Skin of body (tissue), 1 donor: ENCODE measurements at regions not wholly inside any gene's neighbourhood (a gene's known extent, or its start where the extent isn't known, plus 50 kb on each side); places are given as distances from the start of the nearest gene placed in this dataset.
"Not testable (repeated sequence)": the region's sequence is repeated elsewhere in the genome, so short reads cannot be mapped to it uniquely, and the experiment has no call there.

Source experiments
- DNase-seq: peaks from one replicate; lab custom pipeline; 2025; lab: John Stamatoyannopoulos, UW

- DNase-seq = no peak
Measured at GRCh38 chr1:96409087-96409486, 312.5 kb upstream of the PTBP2 start.

GRCh38 chr1:96409689-96410088 is 311.9 kb upstream of the PTBP2 start:
- no peak for DNase-seq

- DNase-seq = no peak
Measured at GRCh38 chr1:96411006-96411405, 310.6 kb upstream of the PTBP2 start.

- DNase-seq = no peak
Measured at GRCh38 chr1:96414598-96414997, 307.0 kb upstream of the PTBP2 start.

- DNase-seq = peak; percentile 59
Measured at GRCh38 chr1:96416111-96416595, 305.4 kb upstream of the PTBP2 start.

GRCh38 chr1:96416701-96417444 is 304.7 kb upstream of the PTBP2 start:
- DNase-seq = peak; percentile 5

- DNase-seq = no peak
Measured at GRCh38 chr1:96418969-96419368, 302.6 kb upstream of the PTBP2 start.

GRCh38 chr1:96424877-96425276 is 296.7 kb upstream of the PTBP2 start:
- no peak for DNase-seq

- DNase-seq = no peak
Measured at GRCh38 chr1:96425382-96426129, 296.0 kb upstream of the PTBP2 start.

- DNase-seq = no peak
Measured at GRCh38 chr1:96427616-96428015, 294.0 kb upstream of the PTBP2 start.

- no peak for DNase-seq
Measured at GRCh38 chr1:96445302-96445701, 276.3 kb upstream of the PTBP2 start.

- DNase-seq = peak; percentile 89
Measured at GRCh38 chr1:96464066-96464465, 257.5 kb upstream of the PTBP2 start.

- peak; percentile 52 for DNase-seq
Measured at GRCh38 chr1:96464522-96464921, 257.1 kb upstream of the PTBP2 start.

- DNase-seq = no peak
Measured at GRCh38 chr1:96464991-96465390, 256.6 kb upstream of the PTBP2 start.

GRCh38 chr1:96465441-96465840 is 256.1 kb upstream of the PTBP2 start:
- peak; percentile 77 for DNase-seq

- DNase-seq = no peak
Measured at GRCh38 chr1:96466842-96467241, 254.7 kb upstream of the PTBP2 start.

- DNase-seq = not testable (repeated sequence)
Measured at GRCh38 chr1:96469726-96470125, 251.9 kb upstream of the PTBP2 start.

GRCh38 chr1:96472471-96472870 is 249.1 kb upstream of the PTBP2 start:
- DNase-seq = no peak

GRCh38 chr1:96473791-96474434 is 247.7 kb upstream of the PTBP2 start:
- no peak for DNase-seq

- no peak for DNase-seq
Measured at GRCh38 chr1:96474985-96475743, 246.4 kb upstream of the PTBP2 start.

GRCh38 chr1:96475903-96476302 is 245.7 kb upstream of the PTBP2 start:
- DNase-seq = no peak

- DNase-seq = no peak
Measured at GRCh38 chr1:96478228-96478627, 243.4 kb upstream of the PTBP2 start.
